NCI-H2227 treated with DMSO at 0.1 percent for 48 hours (cell line): ENCODE measurements at regions not wholly inside any gene's neighbourhood (a gene's known extent, or its start where the extent isn't known, plus 50 kb on each side); places are given as distances from the start of the nearest gene placed in this dataset.

Experiments
- DNase-seq: peaks from one replicate; lab custom pipeline; 2025; lab: John Stamatoyannopoulos, UW

- no peak for DNase-seq
Observed at GRCh38 chr2:211228559-211228958, 672.2 kb downstream of the CPS1 start.

GRCh38 chr2:211237586-211238275 lies 681.3 kb downstream of the CPS1 start:
- no peak for DNase-seq

GRCh38 chr2:211241891-211242290 lies 685.5 kb downstream of the CPS1 start:
- DNase-seq: no peak

- DNase-seq: no peak
Observed at GRCh38 chr2:211247751-211248150, 691.4 kb downstream of the CPS1 start.

GRCh38 chr2:211248841-211249240 lies 692.4 kb downstream of the CPS1 start:
- no peak for DNase-seq

- DNase-seq: no peak
Observed at GRCh38 chr2:211251016-211251415, 694.6 kb downstream of the CPS1 start.

GRCh38 chr2:211258646-211259335 lies 702.4 kb downstream of the CPS1 start:
- no peak for DNase-seq

- DNase-seq: no peak
Observed at GRCh38 chr2:211259831-211260476, 703.6 kb downstream of the CPS1 start.

GRCh38 chr2:211270257-211270656 lies 713.9 kb downstream of the CPS1 start:
- no peak for DNase-seq

GRCh38 chr2:211281430-211282073 lies 725.2 kb downstream of the CPS1 start:
- no peak for DNase-seq

- no peak for DNase-seq
Observed at GRCh38 chr2:211302676-211303075, 746.3 kb downstream of the CPS1 start.

- no peak for DNase-seq
Observed at GRCh38 chr2:211306929-211307328, 750.5 kb downstream of the CPS1 start.
